ENCODE measurements at regions not wholly inside any gene's neighbourhood (a gene's known extent, or its start where the extent isn't known, plus 50 kb on each side); places are given as distances from the start of the nearest gene placed in this dataset.

DNA sequence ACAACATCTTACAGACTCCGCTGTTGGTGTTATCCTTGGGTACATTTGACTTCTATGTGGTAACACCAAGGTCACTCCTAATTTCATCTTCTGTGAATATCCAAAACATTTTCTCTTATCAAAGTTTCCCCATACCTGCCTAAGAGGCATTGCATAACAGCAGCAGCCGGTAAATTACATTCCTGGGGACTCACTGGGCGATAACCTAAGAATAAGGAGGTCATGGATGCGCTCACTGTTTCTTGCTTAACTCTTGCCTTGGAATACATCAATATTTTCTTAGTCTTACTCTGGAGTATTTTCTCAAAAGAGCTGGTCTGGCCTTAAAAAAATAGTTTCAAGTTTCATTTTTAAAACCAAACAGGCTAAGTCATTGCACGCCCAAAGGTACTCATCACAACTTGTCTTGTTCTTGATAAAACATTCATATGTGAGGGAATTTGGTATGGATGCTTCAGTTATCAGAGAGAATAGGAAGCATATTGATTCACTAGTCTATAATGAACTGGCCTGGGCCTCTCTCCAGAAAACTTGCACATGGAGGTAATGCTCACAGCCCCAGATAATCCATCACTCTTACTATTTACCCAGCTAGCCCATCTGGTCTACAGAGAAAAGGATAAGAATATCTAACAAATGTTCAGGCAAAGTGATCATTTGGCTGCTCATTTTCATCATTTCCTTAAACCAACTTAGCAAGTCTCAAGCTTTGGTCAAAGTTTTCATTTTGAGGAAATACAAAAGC, 235.0 kb upstream of the ERCC4 start:
- POLR2A ChIA-PET: no interaction called here
- no TSS peak for BruUV-seq (replicated peaks)
- no peak for FAIRE-seq

DNA sequence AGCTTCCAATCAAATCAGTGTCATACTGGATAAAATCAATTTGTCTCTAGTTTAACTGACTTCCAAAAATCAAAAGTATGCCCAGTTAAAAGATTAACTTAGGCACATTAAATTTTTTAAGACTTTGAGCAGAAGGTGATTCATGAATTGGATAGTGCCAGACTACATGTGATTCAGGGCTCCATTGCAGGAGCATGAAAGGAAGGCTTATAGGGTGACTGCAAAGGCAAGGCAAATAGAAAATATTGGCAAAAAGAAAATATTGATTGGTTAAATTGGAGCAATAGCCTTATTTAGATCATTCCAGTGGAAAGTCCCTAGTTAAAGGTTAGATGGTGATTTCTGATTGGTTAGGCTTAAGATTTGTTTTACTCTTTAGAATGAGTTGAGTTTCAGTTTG, 223.9 kb upstream of the ERCC4 start:
- ChIA-PET CTCF (no interaction called here), POLR2A (no interaction called here)
- Histone ChIP-seq H4K20me1 (replicated peaks; ENCODE audit: control insufficient read depth, extremely low read depth, insufficient read depth, low read length) (no peaks in the 10 kb centered on the region), H3K4me3 (replicated peaks in 1 of 3; ENCODE audit: insufficient read depth in 1 of 3, low read depth in 1 of 3, low read length in 3 of 3) (no peak overlapping the region), H3K27me3 (ENCODE audit: control insufficient read depth in 2 of 2, insufficient read depth in 2 of 2, low read length in 2 of 2) (no peaks in the 10 kb centered on the region), H3K36me3 (ENCODE audit: control insufficient read depth in 2 of 2, extremely low read depth in 1 of 2, insufficient read depth in 2 of 2, low read length in 2 of 2) (no peaks in the 10 kb centered on the region), H3K9me3 (replicated peaks; ENCODE audit: control insufficient read depth, insufficient read depth, low read length) (peaks cover 4% of the 10 kb centered on the region), H3K4me1 (ENCODE audit: control insufficient read depth, extremely low read depth, insufficient read depth, low read length) (no peaks in the 10 kb centered on the region), H3K9me1 (replicated peaks; ENCODE audit: control insufficient read depth, extremely low read depth, insufficient read depth, low read length) (no peaks in the 10 kb centered on the region), H3K4me2 (ENCODE audit: insufficient read depth, low read length) (no peak overlapping the region), H3K9ac (replicated peaks; ENCODE audit: extremely low read depth, insufficient read depth, low read length) (no peak overlapping the region), H3K79me2 (ENCODE audit: control insufficient read depth, insufficient read depth, low read length) (no peaks in the 10 kb centered on the region), H2AFZ (ENCODE audit: low read depth, low read length) (no peak overlapping the region), H3K27ac (ENCODE audit: insufficient read depth, low read depth, low read length) (no peak overlapping the region)
- no TSS peak for BruUV-seq (replicated peaks)
- DNase-seq (ENCODE audit: low read depth, low spot score) (no peak), FAIRE-seq (no peak)
- TF ChIP-seq MYC (IDR thresholded peaks at IDR 0.05; ENCODE audit: low read depth, low read length) (no peak), EZH2 (IDR thresholded peaks at IDR 0.05; ENCODE audit: borderline replicate concordance, low read depth, low read length, severe bottlenecking) (no peak), POLR2A (IDR thresholded peaks at IDR 0.05; ENCODE audit: low read depth, low read length) (no peak), POLR2AphosphoS5 (IDR thresholded peaks at IDR 0.05; ENCODE audit: insufficient read depth, low read depth, low read length) (no peak), GATA2 (IDR thresholded peaks at IDR 0.05; ENCODE audit: insufficient read depth, insufficient read length, low read depth, low read length) (no peak), FOS (IDR thresholded peaks at IDR 0.05; ENCODE audit: borderline replicate concordance, insufficient read depth, low read length) (no peak), JUN (IDR thresholded peaks at IDR 0.05; ENCODE audit: borderline replicate concordance, insufficient read depth, insufficient read length, low read depth) (no peak)
- TF ChIP-seq, protein P1, sequence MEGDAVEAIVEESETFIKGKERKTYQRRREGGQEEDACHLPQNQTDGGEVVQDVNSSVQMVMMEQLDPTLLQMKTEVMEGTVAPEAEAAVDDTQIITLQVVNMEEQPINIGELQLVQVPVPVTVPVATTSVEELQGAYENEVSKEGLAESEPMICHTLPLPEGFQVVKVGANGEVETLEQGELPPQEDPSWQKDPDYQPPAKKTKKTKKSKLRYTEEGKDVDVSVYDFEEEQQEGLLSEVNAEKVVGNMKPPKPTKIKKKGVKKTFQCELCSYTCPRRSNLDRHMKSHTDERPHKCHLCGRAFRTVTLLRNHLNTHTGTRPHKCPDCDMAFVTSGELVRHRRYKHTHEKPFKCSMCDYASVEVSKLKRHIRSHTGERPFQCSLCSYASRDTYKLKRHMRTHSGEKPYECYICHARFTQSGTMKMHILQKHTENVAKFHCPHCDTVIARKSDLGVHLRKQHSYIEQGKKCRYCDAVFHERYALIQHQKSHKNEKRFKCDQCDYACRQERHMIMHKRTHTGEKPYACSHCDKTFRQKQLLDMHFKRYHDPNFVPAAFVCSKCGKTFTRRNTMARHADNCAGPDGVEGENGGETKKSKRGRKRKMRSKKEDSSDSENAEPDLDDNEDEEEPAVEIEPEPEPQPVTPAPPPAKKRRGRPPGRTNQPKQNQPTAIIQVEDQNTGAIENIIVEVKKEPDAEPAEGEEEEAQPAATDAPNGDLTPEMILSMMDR (IDR thresholded peaks at IDR 0.05; ENCODE audit: extremely low read depth in 1 of 2, insufficient read depth in 1 of 2, low read depth in 1 of 2, low read length in 2 of 2): no peak
- TF ChIP-seq, protein P2, sequence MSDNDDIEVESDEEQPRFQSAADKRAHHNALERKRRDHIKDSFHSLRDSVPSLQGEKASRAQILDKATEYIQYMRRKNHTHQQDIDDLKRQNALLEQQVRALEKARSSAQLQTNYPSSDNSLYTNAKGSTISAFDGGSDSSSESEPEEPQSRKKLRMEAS (IDR thresholded peaks at IDR 0.05; ENCODE audit: insufficient read depth, insufficient read length): no peak
- intact Hi-C loops (cut with micrococcal nuclease) (no loop called here), dilution Hi-C loops (cut with MboI; ENCODE audit: extremely low pct_ligation_motif_present, low sequenced_read_pairs) (no loop called here)

More for the DNA sequence above, 235.0 kb upstream of the ERCC4 start:
- no peaks in the 10 kb centered on the region for H3K36me3 ChIP-seq (ENCODE audit: control insufficient read depth in 2 of 2, extremely low read depth in 1 of 2, insufficient read depth in 2 of 2, low read length in 2 of 2)
- TF ChIP-seq POLR2A (IDR thresholded peaks at IDR 0.05; ENCODE audit: low read depth, low read length): no peak
- DNase-seq (ENCODE audit: low read depth, low spot score): no peak
- no peaks in the 10 kb centered on the region for H4K20me1 ChIP-seq (replicated peaks; ENCODE audit: control insufficient read depth, extremely low read depth, insufficient read depth, low read length)
- no peak overlapping the region for H3K4me2 ChIP-seq (ENCODE audit: insufficient read depth, low read length)
- no peaks in the 10 kb centered on the region for H3K79me2 ChIP-seq (ENCODE audit: control insufficient read depth, insufficient read depth, low read length)
- no peaks in the 10 kb centered on the region for H3K9me1 ChIP-seq (replicated peaks; ENCODE audit: control insufficient read depth, extremely low read depth, insufficient read depth, low read length)
- H3K27ac ChIP-seq (ENCODE audit: insufficient read depth, low read depth, low read length): no peak overlapping the region
- no peak overlapping the region for H2AFZ ChIP-seq (ENCODE audit: low read depth, low read length)
- H3K9me3 ChIP-seq (replicated peaks; ENCODE audit: control insufficient read depth, insufficient read depth, low read length): peaks cover 2% of the 10 kb centered on the region
- dilution Hi-C loops (cut with MboI; ENCODE audit: extremely low pct_ligation_motif_present, low sequenced_read_pairs) (no loop called here), intact Hi-C loops (cut with micrococcal nuclease) (no loop called here)
- H3K27me3 ChIP-seq (ENCODE audit: control insufficient read depth in 2 of 2, insufficient read depth in 2 of 2, low read length in 2 of 2): no peaks in the 10 kb centered on the region
- CTCF ChIA-PET: no interaction called here
- H3K4me3 ChIP-seq (replicated peaks in 1 of 3; ENCODE audit: insufficient read depth in 1 of 3, low read depth in 1 of 3, low read length in 3 of 3): no peak overlapping the region
- no peaks in the 10 kb centered on the region for H3K4me1 ChIP-seq (ENCODE audit: control insufficient read depth, extremely low read depth, insufficient read depth, low read length)
- no peak overlapping the region for H3K9ac ChIP-seq (replicated peaks; ENCODE audit: extremely low read depth, insufficient read depth, low read length)

Data from endothelial cell of umbilical vein (primary cell).